Neural cell (in vitro differentiated cells): ENCODE measurements at regions not wholly inside any gene's neighbourhood (a gene's known extent, or its start where the extent isn't known, plus 50 kb on each side); places are given as distances from the start of the nearest gene placed in this dataset.

Experiments
- EP300 ChIP-seq: fragments of 450-650 bp; conservative IDR thresholded peaks from 2 replicates; pipeline ENCODE4 v1.6.1; 2014; ENCODE audit warnings: antibody characterized with exemption, mild to moderate bottlenecking, moderate library complexity; ENCODE audit not compliant: poor library complexity, severe bottlenecking
- EZH2 ChIP-seq: fragments of 200-600, 300-800 bp; shearing (Covaris generic), sonication (generic); IDR thresholded peaks from 2 replicates; pipeline ENCODE4 v1.6.1; 2014; ENCODE audit warnings: antibody characterized with exemption, low read length, borderline replicate concordance, mild to moderate bottlenecking; ENCODE audit not compliant: insufficient read depth, poor library complexity, severe bottlenecking
- POLR2AphosphoS5 ChIP-seq: IDR thresholded peaks from 2 replicates; pipeline ENCODE4 v1.6.1; 2012
- RAD21 ChIP-seq: fragments of 450-650 bp; conservative IDR thresholded peaks from 2 replicates; pipeline ENCODE4 v1.6.1; 2014; ENCODE audit warnings: antibody characterized with exemption, mild to moderate bottlenecking, moderate library complexity
- TF ChIP-seq, protein P1 (sequence below): IDR thresholded peaks from 2 replicates; pipeline ENCODE4 v1.6.1; 2012; ENCODE audit warnings: borderline replicate concordance
- TF ChIP-seq, protein P2 (sequence below): fragments of 450-650 bp; IDR thresholded peaks from 2 replicates; pipeline ENCODE4 v1.5.1; 2014; ENCODE audit warnings: antibody characterized with exemption, mild to moderate bottlenecking, moderate library complexity; ENCODE audit not compliant: poor library complexity, severe bottlenecking

DNA sequence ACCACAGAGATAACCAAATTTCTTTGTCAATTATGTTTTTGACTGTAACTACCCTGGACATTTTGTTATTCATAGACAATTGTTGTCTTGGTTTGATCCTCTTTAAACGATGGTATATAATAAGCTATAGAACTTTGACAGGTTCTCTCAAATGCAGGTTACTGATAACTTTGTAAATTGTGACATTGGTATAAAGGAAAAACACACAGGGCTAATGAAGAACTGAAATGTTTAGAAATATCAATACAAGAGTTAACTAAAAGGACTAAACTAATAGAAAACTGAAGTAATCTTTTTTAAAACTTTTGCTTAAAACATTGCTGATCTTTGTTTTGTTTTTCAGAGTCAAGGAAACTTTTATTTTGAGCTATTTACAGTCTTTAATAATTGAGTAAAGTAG is 124.8 kb downstream of the TPBG start:
- TF ChIP-seq, protein P1, sequence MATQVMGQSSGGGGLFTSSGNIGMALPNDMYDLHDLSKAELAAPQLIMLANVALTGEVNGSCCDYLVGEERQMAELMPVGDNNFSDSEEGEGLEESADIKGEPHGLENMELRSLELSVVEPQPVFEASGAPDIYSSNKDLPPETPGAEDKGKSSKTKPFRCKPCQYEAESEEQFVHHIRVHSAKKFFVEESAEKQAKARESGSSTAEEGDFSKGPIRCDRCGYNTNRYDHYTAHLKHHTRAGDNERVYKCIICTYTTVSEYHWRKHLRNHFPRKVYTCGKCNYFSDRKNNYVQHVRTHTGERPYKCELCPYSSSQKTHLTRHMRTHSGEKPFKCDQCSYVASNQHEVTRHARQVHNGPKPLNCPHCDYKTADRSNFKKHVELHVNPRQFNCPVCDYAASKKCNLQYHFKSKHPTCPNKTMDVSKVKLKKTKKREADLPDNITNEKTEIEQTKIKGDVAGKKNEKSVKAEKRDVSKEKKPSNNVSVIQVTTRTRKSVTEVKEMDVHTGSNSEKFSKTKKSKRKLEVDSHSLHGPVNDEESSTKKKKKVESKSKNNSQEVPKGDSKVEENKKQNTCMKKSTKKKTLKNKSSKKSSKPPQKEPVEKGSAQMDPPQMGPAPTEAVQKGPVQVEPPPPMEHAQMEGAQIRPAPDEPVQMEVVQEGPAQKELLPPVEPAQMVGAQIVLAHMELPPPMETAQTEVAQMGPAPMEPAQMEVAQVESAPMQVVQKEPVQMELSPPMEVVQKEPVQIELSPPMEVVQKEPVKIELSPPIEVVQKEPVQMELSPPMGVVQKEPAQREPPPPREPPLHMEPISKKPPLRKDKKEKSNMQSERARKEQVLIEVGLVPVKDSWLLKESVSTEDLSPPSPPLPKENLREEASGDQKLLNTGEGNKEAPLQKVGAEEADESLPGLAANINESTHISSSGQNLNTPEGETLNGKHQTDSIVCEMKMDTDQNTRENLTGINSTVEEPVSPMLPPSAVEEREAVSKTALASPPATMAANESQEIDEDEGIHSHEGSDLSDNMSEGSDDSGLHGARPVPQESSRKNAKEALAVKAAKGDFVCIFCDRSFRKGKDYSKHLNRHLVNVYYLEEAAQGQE, result no peak
- TF ChIP-seq, protein P2, sequence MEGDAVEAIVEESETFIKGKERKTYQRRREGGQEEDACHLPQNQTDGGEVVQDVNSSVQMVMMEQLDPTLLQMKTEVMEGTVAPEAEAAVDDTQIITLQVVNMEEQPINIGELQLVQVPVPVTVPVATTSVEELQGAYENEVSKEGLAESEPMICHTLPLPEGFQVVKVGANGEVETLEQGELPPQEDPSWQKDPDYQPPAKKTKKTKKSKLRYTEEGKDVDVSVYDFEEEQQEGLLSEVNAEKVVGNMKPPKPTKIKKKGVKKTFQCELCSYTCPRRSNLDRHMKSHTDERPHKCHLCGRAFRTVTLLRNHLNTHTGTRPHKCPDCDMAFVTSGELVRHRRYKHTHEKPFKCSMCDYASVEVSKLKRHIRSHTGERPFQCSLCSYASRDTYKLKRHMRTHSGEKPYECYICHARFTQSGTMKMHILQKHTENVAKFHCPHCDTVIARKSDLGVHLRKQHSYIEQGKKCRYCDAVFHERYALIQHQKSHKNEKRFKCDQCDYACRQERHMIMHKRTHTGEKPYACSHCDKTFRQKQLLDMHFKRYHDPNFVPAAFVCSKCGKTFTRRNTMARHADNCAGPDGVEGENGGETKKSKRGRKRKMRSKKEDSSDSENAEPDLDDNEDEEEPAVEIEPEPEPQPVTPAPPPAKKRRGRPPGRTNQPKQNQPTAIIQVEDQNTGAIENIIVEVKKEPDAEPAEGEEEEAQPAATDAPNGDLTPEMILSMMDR, result no peak
- TF ChIP-seq EZH2 (no peak), POLR2AphosphoS5 (no peak), EP300 (no peak), RAD21 (no peak)
